ENCODE measurements at regions not wholly inside any gene's neighbourhood (a gene's known extent, or its start where the extent isn't known, plus 50 kb on each side); places are given as distances from the start of the nearest gene placed in this dataset.

DNA sequence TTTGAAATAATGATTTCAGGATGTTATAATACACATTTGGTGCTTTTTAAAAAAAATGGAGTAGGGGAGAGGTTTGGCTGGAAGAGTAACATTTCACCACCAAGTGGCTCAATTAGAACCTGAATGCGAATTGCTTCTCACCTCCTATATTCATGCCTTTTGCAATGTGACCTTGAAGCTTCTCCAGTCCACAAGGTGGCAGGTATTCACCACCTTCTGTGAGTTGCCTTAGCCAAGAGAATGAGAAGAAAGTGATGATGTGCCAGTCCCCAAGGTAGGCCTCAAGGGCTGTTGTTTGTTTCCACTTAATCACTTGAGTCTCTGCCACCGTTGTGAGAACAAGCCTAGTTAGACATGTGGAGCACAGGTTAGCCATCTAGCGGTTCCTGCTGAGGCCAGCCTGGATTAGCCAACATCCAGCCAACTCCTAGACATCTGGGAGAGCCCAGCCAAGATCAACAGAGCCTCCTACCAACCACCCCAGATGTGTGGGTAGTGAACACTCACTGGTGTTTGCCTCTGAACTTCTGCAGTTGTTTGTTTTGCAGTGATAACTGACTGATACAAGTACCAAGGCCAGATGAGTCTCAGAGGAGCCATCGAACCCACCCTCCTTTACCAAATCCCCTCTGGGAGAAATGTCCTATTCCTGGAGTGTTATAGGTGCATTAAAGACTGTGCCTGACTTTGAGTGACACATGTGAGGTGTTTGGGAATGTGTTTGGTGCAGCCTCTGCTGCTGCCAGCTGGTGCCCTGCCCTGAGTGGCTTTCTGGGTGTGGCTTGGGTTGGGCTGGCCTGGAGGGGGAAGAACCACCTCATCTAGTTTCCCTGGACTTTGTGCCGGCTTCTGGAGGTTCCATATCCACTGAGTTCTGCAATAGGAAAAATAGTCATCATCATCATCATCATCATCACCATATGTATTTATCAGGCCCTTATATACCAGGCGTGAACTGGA, 132.5 kb upstream of the RFLNA start:
- intact Hi-C loops (cut with micrococcal nuclease), result loop anchor here (2.0 to 10.0 kb wide), 3 partner anchors 108 to 158 kb away; no protein-coding TSS in a partner anchor
- ATAC-seq, result no peak
- H3K27me3 ChIP-seq (ENCODE audit: control insufficient read depth in 2 of 2, insufficient read depth in 2 of 2, low read length in 2 of 2), result peaks cover 8 to 36% of the 10 kb centered on the region in 2 experiments; a peak in 4 of 5 replicates
- TF ChIP-seq POLR3G (IDR thresholded peaks at IDR 0.05; ENCODE audit: extremely low read depth, insufficient read length, insufficient replicate concordance), result no peak
- no peak for TF ChIP-seq IRF9 (tag; IDR thresholded peaks at IDR 0.05)
- peak; percentile 14 to 31 (median 16); a peak in 3 of 6 replicates for TF ChIP-seq CTCF (IDR thresholded peaks at IDR 0.05 in 2 of 3, conservative IDR thresholded peaks at IDR 0.05 in 1 of 3; ENCODE audit: insufficient read depth in 2 of 3, low read depth in 1 of 3, low read length in 3 of 3)
- no peak for TF ChIP-seq STAG1 (CRISPR knock-in tag; IDR thresholded peaks at IDR 0.05; ENCODE audit: borderline replicate concordance)
- no peak for TF ChIP-seq ERF (CRISPR knock-in tag; IDR thresholded peaks at IDR 0.05)
- TF ChIP-seq YY1 (IDR thresholded peaks at IDR 0.05; ENCODE audit: borderline replicate concordance in 1 of 3, control insufficient read depth in 1 of 3, extremely low read depth in 1 of 3, insufficient read depth in 3 of 3, insufficient read length in 1 of 3, insufficient replicate concordance in 2 of 3, low read depth in 1 of 3, low read length in 2 of 3), result no peak
- TF ChIP-seq, protein P1, sequence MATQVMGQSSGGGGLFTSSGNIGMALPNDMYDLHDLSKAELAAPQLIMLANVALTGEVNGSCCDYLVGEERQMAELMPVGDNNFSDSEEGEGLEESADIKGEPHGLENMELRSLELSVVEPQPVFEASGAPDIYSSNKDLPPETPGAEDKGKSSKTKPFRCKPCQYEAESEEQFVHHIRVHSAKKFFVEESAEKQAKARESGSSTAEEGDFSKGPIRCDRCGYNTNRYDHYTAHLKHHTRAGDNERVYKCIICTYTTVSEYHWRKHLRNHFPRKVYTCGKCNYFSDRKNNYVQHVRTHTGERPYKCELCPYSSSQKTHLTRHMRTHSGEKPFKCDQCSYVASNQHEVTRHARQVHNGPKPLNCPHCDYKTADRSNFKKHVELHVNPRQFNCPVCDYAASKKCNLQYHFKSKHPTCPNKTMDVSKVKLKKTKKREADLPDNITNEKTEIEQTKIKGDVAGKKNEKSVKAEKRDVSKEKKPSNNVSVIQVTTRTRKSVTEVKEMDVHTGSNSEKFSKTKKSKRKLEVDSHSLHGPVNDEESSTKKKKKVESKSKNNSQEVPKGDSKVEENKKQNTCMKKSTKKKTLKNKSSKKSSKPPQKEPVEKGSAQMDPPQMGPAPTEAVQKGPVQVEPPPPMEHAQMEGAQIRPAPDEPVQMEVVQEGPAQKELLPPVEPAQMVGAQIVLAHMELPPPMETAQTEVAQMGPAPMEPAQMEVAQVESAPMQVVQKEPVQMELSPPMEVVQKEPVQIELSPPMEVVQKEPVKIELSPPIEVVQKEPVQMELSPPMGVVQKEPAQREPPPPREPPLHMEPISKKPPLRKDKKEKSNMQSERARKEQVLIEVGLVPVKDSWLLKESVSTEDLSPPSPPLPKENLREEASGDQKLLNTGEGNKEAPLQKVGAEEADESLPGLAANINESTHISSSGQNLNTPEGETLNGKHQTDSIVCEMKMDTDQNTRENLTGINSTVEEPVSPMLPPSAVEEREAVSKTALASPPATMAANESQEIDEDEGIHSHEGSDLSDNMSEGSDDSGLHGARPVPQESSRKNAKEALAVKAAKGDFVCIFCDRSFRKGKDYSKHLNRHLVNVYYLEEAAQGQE (IDR thresholded peaks at IDR 0.05; ENCODE audit: borderline replicate concordance), result peak; percentile 45; the same call in 1 of the 2 replicates
- TF ChIP-seq, protein P1 (CRISPR knock-in tag; IDR thresholded peaks at IDR 0.05; ENCODE audit: low read depth), result no peak

More for the DNA sequence above, 132.5 kb upstream of the RFLNA start:
- peaks cover 2% of the 10 kb centered on the region; the same call in 1 of the 2 replicates for H3K9me3 ChIP-seq (replicated peaks; ENCODE audit: control insufficient read depth, insufficient read depth, low read depth, low read length)
- FAIRE-seq (no peak), DNase-seq (ENCODE audit: extremely low read depth in 1 of 4, low spot score in 3 of 4) (peak in 1 of 4 experiments; percentile 13)
- ChIA-PET CTCF (ENCODE audit: low intra/inter-chr PET ratio) (no interaction called here), POLR2A (no interaction called here)
- H2AFZ ChIP-seq (ENCODE audit: low read depth, low read length), result no peak overlapping the region
- H4K20me1 ChIP-seq (replicated peaks; ENCODE audit: control insufficient read depth, insufficient read depth, low read length), result no peaks in the 10 kb centered on the region
- no peak overlapping the region for H3K27ac ChIP-seq (ENCODE audit: extremely low read depth, low read depth, low read length)
- H3K4me3 ChIP-seq, result no peak overlapping the region
- no peaks in the 10 kb centered on the region for H3K36me3 ChIP-seq (ENCODE audit: control insufficient read depth, insufficient read depth, low read length)
- WGBS (ENCODE audit: insufficient coverage, low coverage, missing lambda C conversion rate), result 1% methylated on average over 6 of the region's 6 CpGs
- in situ Hi-C loops (cut with MboI), result no loop called here
- H3K9ac ChIP-seq (ENCODE audit: insufficient read depth in 1 of 2, low read depth in 2 of 2, low read length in 2 of 2), result no peak overlapping the region
- no peaks in the 10 kb centered on the region for H3K9me1 ChIP-seq (ENCODE audit: control insufficient read depth, insufficient read depth, low read length)
- no peaks in the 10 kb centered on the region for H3K79me2 ChIP-seq (ENCODE audit: control insufficient read depth, insufficient read depth, low read length)
- no TSS peak for BruUV-seq (replicated peaks)
- H3K4me2 ChIP-seq (ENCODE audit: insufficient read depth, low read length), result no peak overlapping the region
- no peaks in the 10 kb centered on the region; a peak in 1 of 5 replicates for H3K4me1 ChIP-seq (replicated peaks in 1 of 2; ENCODE audit: control insufficient read depth in 2 of 2, insufficient read depth in 2 of 2, low read length in 2 of 2)
